ENCODE measurements at regions not wholly inside any gene's neighbourhood (a gene's known extent, or its start where the extent isn't known, plus 50 kb on each side); places are given as distances from the start of the nearest gene placed in this dataset.
"Not testable (repeated sequence)": the region's sequence is repeated elsewhere in the genome, so short reads cannot be mapped to it uniquely, and the experiment has no call there.

DNA sequence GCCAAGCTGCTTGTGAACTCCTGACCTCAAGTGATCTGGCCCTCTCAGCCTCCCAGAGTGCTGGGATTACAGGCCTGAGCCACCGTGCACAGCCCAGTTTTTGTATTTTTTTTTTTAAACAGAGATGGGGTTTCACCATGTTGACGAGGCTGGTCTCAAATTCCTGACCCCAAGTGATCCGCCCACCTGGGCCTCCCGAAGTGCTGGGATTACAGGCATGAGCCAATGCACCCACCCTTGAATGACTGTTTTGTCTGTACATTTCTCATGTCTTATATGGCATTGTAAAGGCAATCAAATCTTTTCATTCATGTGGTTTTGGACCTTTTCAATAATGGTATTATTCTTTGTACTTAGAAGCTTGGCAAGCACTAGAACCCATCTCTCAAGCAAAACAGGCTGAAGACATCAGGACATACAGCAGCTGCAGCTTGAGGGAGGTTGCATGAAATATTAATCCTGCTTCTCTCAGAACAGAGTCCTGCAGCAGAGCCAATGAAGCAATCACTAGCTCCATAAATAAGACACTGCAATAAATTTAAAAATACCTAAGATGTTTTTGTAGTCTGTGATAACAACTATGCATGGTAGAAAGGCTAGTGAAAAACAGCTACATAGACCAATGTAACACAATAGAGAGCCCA is 209.9 kb downstream of the TUBA3C start:
- peak in 1 of 4 donors; percentile 33 for ATAC-seq
- H3K9me3 ChIP-seq, result no peaks in the 10 kb centered on the region
- no peak overlapping the region for H3K27ac ChIP-seq
- DNase-seq, result no peak
- intact Hi-C loops (cut with DNase I), result no loop called here
- H3K4me3 ChIP-seq, result no peak overlapping the region
- H3K27me3 ChIP-seq (ENCODE audit: insufficient read depth in 3 of 3, low read length in 2 of 3), result no peaks in the 10 kb centered on the region
- H3K4me1 ChIP-seq, result no peaks in the 10 kb centered on the region
- no peaks in the 10 kb centered on the region for H3K36me3 ChIP-seq (ENCODE audit: insufficient read depth in 1 of 2, low read depth in 1 of 2)
- no peak for TF ChIP-seq CTCF (IDR thresholded peaks at IDR 0.05)
- 29 to 75% (median 38%) methylated on average over 4 of the region's 4 CpGs for WGBS, 3 donors

GRCh38 chr13:18965347-18965855 is 216.2 kb downstream of the TUBA3C start:
- ATAC-seq, result no peak
- no peaks in the 10 kb centered on the region for H3K9me3 ChIP-seq
- 72 to 75% (median 73%) methylated on average over 14 of the region's 14 CpGs for WGBS, 3 donors

GRCh38 chr13:18964942-18965341 is 216.7 kb downstream of the TUBA3C start:
- no peaks in the 10 kb centered on the region for H3K4me1 ChIP-seq
- WGBS, 3 donors, result 71 to 79% (median 76%) methylated on average over 11 of the region's 11 CpGs
- H3K9me3 ChIP-seq, result no peaks in the 10 kb centered on the region
- ATAC-seq (no peak), DNase-seq (no peak)
- no peak for TF ChIP-seq CTCF (IDR thresholded peaks at IDR 0.05)
- H3K4me3 ChIP-seq, result no peak overlapping the region
- intact Hi-C loops (cut with DNase I), result no loop called here
- H3K27ac ChIP-seq, result no peak overlapping the region
- H3K36me3 ChIP-seq (ENCODE audit: insufficient read depth in 1 of 2, low read depth in 1 of 2), result no peaks in the 10 kb centered on the region
- no peaks in the 10 kb centered on the region for H3K27me3 ChIP-seq (ENCODE audit: insufficient read depth in 3 of 3, low read length in 2 of 3)

More at GRCh38 chr13:18965347-18965855, 216.2 kb downstream of the TUBA3C start:
- Histone ChIP-seq H3K4me3 (no peak overlapping the region), H3K27me3 (ENCODE audit: insufficient read depth in 3 of 3, low read length in 2 of 3) (no peaks in the 10 kb centered on the region), H3K4me1 (no peaks in the 10 kb centered on the region), H3K27ac (no peak overlapping the region), H3K36me3 (ENCODE audit: insufficient read depth in 1 of 2, low read depth in 1 of 2) (no peaks in the 10 kb centered on the region)
- intact Hi-C loops (cut with DNase I), result no loop called here
- TF ChIP-seq CTCF (IDR thresholded peaks at IDR 0.05), result no peak
- DNase-seq, result no peak

- H3K9me3 ChIP-seq; H3K27me3 ChIP-seq (ENCODE audit: insufficient read depth in 3 of 3, low read length in 2 of 3); H3K4me3 ChIP-seq; H3K36me3 ChIP-seq (ENCODE audit: insufficient read depth in 1 of 2, low read depth in 1 of 2); ATAC-seq; intact Hi-C loops (cut with DNase I); H3K4me1 ChIP-seq; H3K27ac ChIP-seq; DNase-seq: not testable (repeated sequence)
- 61 to 67% (median 62%) methylated on average over 10 of the region's 10 CpGs for WGBS, 3 donors
These were observed 217.9 kb downstream of the TUBA3C start for GRCh38 chr13:18963684-18964083.

DNA sequence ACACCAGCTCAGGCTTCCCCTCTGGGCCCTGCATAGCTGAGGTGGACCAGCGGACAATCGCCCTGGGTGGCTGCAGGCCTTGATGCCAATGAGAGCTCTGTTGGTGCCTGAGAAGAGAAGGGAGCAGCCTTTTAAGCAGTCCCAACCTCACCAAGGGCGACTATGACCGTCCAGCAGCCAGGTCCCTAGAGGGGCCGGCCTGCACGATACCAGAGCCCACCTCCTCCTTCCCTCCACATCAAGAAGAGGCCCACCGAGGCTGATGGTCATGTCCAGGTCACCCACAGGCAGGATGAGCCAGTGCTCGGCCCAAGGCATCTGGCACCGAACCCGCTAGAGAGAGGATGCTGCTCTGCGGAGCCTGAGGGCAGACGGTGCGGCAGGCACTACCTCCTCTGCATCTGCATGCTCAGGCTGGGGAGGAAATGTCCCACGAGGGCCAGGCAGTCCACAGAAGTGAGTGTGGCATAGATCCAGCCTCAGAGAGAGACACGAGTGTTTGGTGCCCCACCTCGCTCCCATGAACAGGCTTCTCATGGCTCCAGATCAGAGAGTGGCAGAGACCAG is 219.4 kb downstream of the TUBA3C start:
- ATAC-seq (no peak), DNase-seq (no peak)
- H3K27me3 ChIP-seq (ENCODE audit: insufficient read depth in 3 of 3, low read length in 2 of 3), result no peaks in the 10 kb centered on the region
- H3K4me1 ChIP-seq, result no peaks in the 10 kb centered on the region
- no peak overlapping the region for H3K4me3 ChIP-seq
- intact Hi-C loops (cut with DNase I), result no loop called here
- H3K36me3 ChIP-seq (ENCODE audit: insufficient read depth in 1 of 2, low read depth in 1 of 2), result no peaks in the 10 kb centered on the region
- no peak for TF ChIP-seq CTCF (IDR thresholded peaks at IDR 0.05)
- no peaks in the 10 kb centered on the region for H3K9me3 ChIP-seq
- 82 to 85% (median 83%) methylated on average over 13 to 16 of the region's 16 CpGs for WGBS, 3 donors
- H3K27ac ChIP-seq, result no peak overlapping the region
